C4-2B (cell line): ENCODE measurements at regions not wholly inside any gene's neighbourhood (a gene's known extent, or its start where the extent isn't known, plus 50 kb on each side); places are given as distances from the start of the nearest gene placed in this dataset.

Experiments
- CTCF ChIP-seq: fragments of 450-650 bp; conservative IDR thresholded peaks from 2 replicates; pipeline ENCODE4 v1.5.1; 2017; ENCODE audit warnings: mild to moderate bottlenecking
- ZFX ChIP-seq: fragments of 450-650 bp; IDR thresholded peaks from 2 replicates; pipeline ENCODE4 v1.6.1; 2017

- TF ChIP-seq CTCF (no peak), ZFX (no peak)
Measured at GRCh38 chr2:52537588-52537987, 1230.0 kb upstream of the CHAC2 start.
